Nephron (organoid): ENCODE measurements at regions not wholly inside any gene's neighbourhood (a gene's known extent, or its start where the extent isn't known, plus 50 kb on each side); places are given as distances from the start of the nearest gene placed in this dataset.
"Not testable (repeated sequence)": the region's sequence is repeated elsewhere in the genome, so short reads cannot be mapped to it uniquely, and the experiment has no call there.

Experiments used
- H3K27ac Mint-ChIP-seq, 3 experiments: 2 replicates each; pipeline ENCODE4 v1.8.0; 2020; ENCODE audit warnings: mixed read lengths in 3 of 3, mild to moderate bottlenecking in 2 of 3, moderate library complexity in 1 of 3
- H3K27me3 Mint-ChIP-seq: 2 replicates; pipeline ENCODE4 v1.8.0; 2021; ENCODE audit warnings: low read depth, mild to moderate bottlenecking, moderate library complexity, mixed read lengths
- H3K36me3 Mint-ChIP-seq: 2 replicates; pipeline ENCODE4 v1.8.0; 2020; ENCODE audit warnings: low read depth, mixed read lengths
- H3K4me1 Mint-ChIP-seq: 2 replicates; pipeline ENCODE4 v1.8.0; 2020; ENCODE audit warnings: mixed read lengths
- H3K4me3 Mint-ChIP-seq, 3 experiments: 2 replicates each; pipeline ENCODE4 v1.8.0; 2020; ENCODE audit warnings: mild to moderate bottlenecking in 3 of 3, mixed read lengths in 3 of 3, moderate library complexity in 2 of 3
- H3K9me3 Mint-ChIP-seq: 2 replicates; pipeline ENCODE4 v1.8.0; 2020; ENCODE audit warnings: mixed read lengths
- TF ChIP-seq, protein P1 (sequence below), 3 experiments: fragments of 200-600 bp; sonication (generic); IDR thresholded peaks; one replicate each; pipeline ENCODE4 v1.5.0; 2021; ENCODE audit warnings: antibody characterized with exemption in 3 of 3; ENCODE audit not compliant: unreplicated experiment in 3 of 3

DNA sequence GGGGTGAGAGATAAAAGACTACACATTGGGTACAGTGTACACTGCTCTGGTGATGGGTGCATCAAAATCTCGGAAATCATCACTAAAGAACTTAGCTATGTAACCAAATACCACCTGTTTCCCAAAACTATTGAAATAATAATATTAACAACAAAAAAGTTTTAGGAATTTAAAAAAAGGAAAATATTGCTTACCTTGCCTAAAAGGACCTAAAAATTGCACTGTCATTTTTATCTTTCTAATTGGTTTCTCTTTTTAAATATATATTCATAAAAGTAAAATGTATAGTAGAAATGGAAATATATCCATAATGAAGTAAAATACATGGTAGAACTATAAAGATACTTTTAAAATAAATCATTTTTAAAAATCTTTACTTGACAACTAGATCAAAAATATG, 719.3 kb upstream of the RGS18 start:
- Mint-ChIP-seq H3K27me3 (no peaks in the 10 kb centered on the region), H3K27ac (no peak overlapping the region), H3K4me3 (no peak overlapping the region), H3K36me3 (no peaks in the 10 kb centered on the region), H3K4me1 (no peaks in the 10 kb centered on the region), H3K9me3 (peaks cover 18% of the 10 kb centered on the region)
- TF ChIP-seq, protein P1, sequence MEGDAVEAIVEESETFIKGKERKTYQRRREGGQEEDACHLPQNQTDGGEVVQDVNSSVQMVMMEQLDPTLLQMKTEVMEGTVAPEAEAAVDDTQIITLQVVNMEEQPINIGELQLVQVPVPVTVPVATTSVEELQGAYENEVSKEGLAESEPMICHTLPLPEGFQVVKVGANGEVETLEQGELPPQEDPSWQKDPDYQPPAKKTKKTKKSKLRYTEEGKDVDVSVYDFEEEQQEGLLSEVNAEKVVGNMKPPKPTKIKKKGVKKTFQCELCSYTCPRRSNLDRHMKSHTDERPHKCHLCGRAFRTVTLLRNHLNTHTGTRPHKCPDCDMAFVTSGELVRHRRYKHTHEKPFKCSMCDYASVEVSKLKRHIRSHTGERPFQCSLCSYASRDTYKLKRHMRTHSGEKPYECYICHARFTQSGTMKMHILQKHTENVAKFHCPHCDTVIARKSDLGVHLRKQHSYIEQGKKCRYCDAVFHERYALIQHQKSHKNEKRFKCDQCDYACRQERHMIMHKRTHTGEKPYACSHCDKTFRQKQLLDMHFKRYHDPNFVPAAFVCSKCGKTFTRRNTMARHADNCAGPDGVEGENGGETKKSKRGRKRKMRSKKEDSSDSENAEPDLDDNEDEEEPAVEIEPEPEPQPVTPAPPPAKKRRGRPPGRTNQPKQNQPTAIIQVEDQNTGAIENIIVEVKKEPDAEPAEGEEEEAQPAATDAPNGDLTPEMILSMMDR (IDR thresholded peaks at IDR 0.05; ENCODE audit: unreplicated experiment in 3 of 3), result no peak

DNA sequence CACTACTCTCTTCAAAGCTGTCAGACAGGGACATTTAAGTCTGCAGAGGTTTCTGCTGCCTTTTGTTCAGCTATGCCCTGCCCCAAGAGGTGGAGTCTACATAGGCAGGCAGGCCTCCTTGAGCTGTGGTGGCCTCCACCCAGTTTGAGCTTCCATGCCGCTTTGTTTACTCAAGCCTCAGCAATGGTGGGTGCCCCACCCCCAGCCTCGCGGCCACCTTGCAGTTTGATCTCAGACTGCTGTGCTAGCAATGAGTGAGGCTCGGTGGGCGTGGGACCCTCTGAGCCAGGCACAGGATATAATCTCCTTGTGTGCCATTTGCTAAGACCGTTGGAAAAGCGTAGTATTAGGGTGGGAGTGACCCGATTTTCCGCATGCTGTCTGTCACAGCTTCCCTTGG, 710.0 kb upstream of the RGS18 start:
- H3K4me1 Mint-ChIP-seq, H3K27ac Mint-ChIP-seq, H3K27me3 Mint-ChIP-seq, H3K36me3 Mint-ChIP-seq, H3K4me3 Mint-ChIP-seq: not testable (repeated sequence)
- peaks cover 10% of the 10 kb centered on the region for H3K9me3 Mint-ChIP-seq

GRCh38 chr1:191452586-191452985, 705.7 kb upstream of the RGS18 start:
- H3K36me3 Mint-ChIP-seq, result no peaks in the 10 kb centered on the region
- no peaks in the 10 kb centered on the region for H3K9me3 Mint-ChIP-seq
- no peaks in the 10 kb centered on the region for H3K27me3 Mint-ChIP-seq
- H3K27ac Mint-ChIP-seq, result peak overlapping the region in 1 of 3 experiments; percentile 78
- TF ChIP-seq, protein P1 (IDR thresholded peaks at IDR 0.05; ENCODE audit: unreplicated experiment in 3 of 3), result no peak
- no peaks in the 10 kb centered on the region for H3K4me1 Mint-ChIP-seq
- no peak overlapping the region for H3K4me3 Mint-ChIP-seq

GRCh38 chr1:191453487-191453886, 704.8 kb upstream of the RGS18 start:
- Mint-ChIP-seq H3K27ac (peak overlapping the region in 2 of 3 experiments; percentile 39 to 78), H3K36me3 (no peaks in the 10 kb centered on the region), H3K9me3 (no peaks in the 10 kb centered on the region), H3K4me1 (no peaks in the 10 kb centered on the region), H3K4me3 (no peak overlapping the region), H3K27me3 (no peaks in the 10 kb centered on the region)
- TF ChIP-seq, protein P1 (IDR thresholded peaks at IDR 0.05; ENCODE audit: unreplicated experiment in 3 of 3), result no peak

DNA sequence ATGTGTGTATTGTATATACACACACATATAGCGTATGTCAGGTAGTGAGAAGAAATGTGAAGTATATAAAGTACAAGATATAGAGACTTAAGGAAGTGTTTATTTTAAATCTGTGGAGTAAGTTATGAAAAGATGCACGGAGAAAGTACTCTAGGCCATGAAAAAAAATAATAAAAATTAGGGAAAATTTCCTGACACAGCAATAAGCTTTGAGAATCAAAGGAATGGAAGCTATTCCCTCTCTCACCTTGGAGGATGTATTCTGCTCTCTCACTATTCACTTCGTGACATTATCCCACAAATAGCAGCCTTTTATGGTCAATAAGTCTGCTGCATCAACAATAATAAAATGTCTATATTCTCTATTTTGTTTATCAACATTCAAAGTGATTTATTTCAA, 700.4 kb upstream of the RGS18 start:
- H3K4me3 Mint-ChIP-seq, result no peak overlapping the region
- H3K27me3 Mint-ChIP-seq, result no peaks in the 10 kb centered on the region

GRCh38 chr1:191460234-191460633, 698.0 kb upstream of the RGS18 start:
- Mint-ChIP-seq H3K27me3 (no peaks in the 10 kb centered on the region), H3K4me3 (no peak overlapping the region), H3K4me1 (no peaks in the 10 kb centered on the region), H3K27ac (no peak overlapping the region), H3K36me3 (no peaks in the 10 kb centered on the region), H3K9me3 (no peaks in the 10 kb centered on the region)
- TF ChIP-seq, protein P1 (IDR thresholded peaks at IDR 0.05; ENCODE audit: unreplicated experiment in 3 of 3), result no peak

More for the DNA sequence above, 700.4 kb upstream of the RGS18 start:
- H3K27ac Mint-ChIP-seq, result no peak overlapping the region
- no peaks in the 10 kb centered on the region for H3K36me3 Mint-ChIP-seq
- TF ChIP-seq, protein P1 (IDR thresholded peaks at IDR 0.05; ENCODE audit: unreplicated experiment in 3 of 3), result no peak
- no peaks in the 10 kb centered on the region for H3K9me3 Mint-ChIP-seq
- no peaks in the 10 kb centered on the region for H3K4me1 Mint-ChIP-seq
